ENCODE measurements at regions not wholly inside any gene's neighbourhood (a gene's known extent, or its start where the extent isn't known, plus 50 kb on each side); places are given as distances from the start of the nearest gene placed in this dataset.
"Not testable (repeated sequence)": the region's sequence is repeated elsewhere in the genome, so short reads cannot be mapped to it uniquely, and the experiment has no call there.

GRCh38 chrX:37086820-37087219 is 78.7 kb downstream of the FAM47C start:
- not testable (repeated sequence) for H3K27ac Mint-ChIP-seq; H2AFZ ChIP-seq (ENCODE audit: low read length); H2BK120ac ChIP-seq (ENCODE audit: low read depth, low read length, poor library complexity, severe bottlenecking); H3K18ac ChIP-seq (ENCODE audit: insufficient read length, low read depth, low read length); H3K27ac ChIP-seq (ENCODE audit: insufficient read length, low read depth, low read length); H2AK5ac ChIP-seq (ENCODE audit: insufficient read length, low read length); H3K79me2 ChIP-seq (ENCODE audit: insufficient read depth, low read length); H3K36me3 Mint-ChIP-seq (ENCODE audit: insufficient read depth in 1 of 3, low read depth in 3 of 3); H2BK15ac ChIP-seq (ENCODE audit: low read depth, low read length); H3K27me3 Mint-ChIP-seq (ENCODE audit: low read depth); H3K23ac ChIP-seq (ENCODE audit: insufficient read length, low read depth, low read length); H2BK20ac ChIP-seq (ENCODE audit: low read depth, low read length, poor library complexity, severe bottlenecking); H3K56ac ChIP-seq (ENCODE audit: insufficient read length, low read depth, low read length); H3K4me1 ChIP-seq (ENCODE audit: insufficient read depth, low read length); H3K4me3 Mint-ChIP-seq; H2BK12ac ChIP-seq (ENCODE audit: insufficient read length, low read depth, low read length); H3T11ph ChIP-seq (ENCODE audit: low read length); H3K4me2 ChIP-seq (ENCODE audit: insufficient read depth, insufficient read length, low read length); H3K9me3 ChIP-seq (ENCODE audit: control insufficient read depth, low read depth, low read length); H3K9ac ChIP-seq (ENCODE audit: extremely low read depth, insufficient read length, low read length); H4K8ac ChIP-seq (replicated peaks; ENCODE audit: insufficient read length, low read depth, low read length); H4K91ac ChIP-seq (ENCODE audit: insufficient read length, low read depth, low read length); H3K79me1 ChIP-seq (ENCODE audit: insufficient read depth, low read depth, low read length, poor library complexity, severe bottlenecking); H3K23me2 ChIP-seq (ENCODE audit: insufficient read length, low read depth, low read length, poor library complexity, severe bottlenecking); H2BK5ac ChIP-seq (ENCODE audit: insufficient read length, low read length); H4K5ac ChIP-seq (ENCODE audit: insufficient read length, low read depth, low read length); H4K20me1 ChIP-seq (ENCODE audit: control insufficient read depth, insufficient read depth, insufficient read length); H3K27me3 ChIP-seq (ENCODE audit: insufficient read depth, low read length); H3K4me1 Mint-ChIP-seq; H3K14ac ChIP-seq (ENCODE audit: insufficient read depth, low read length); H3K4ac ChIP-seq (ENCODE audit: low read depth, low read length); DNase-seq
- no CpG with 5 or more reads among the region's 3 CpGs for WGBS (ENCODE audit: extremely low coverage, insufficient read length, low lambda C conversion rate)
- peaks cover 13 to 26% of the 10 kb centered on the region in 2 experiments for H3K9me3 Mint-ChIP-seq

GRCh38 chrX:37087875-37088274 is 79.7 kb downstream of the FAM47C start:
- H3K18ac ChIP-seq (ENCODE audit: insufficient read length, low read depth, low read length); H2BK20ac ChIP-seq (ENCODE audit: low read depth, low read length, poor library complexity, severe bottlenecking); H3K23me2 ChIP-seq (ENCODE audit: insufficient read length, low read depth, low read length, poor library complexity, severe bottlenecking); H4K91ac ChIP-seq (ENCODE audit: insufficient read length, low read depth, low read length); H2BK5ac ChIP-seq (ENCODE audit: insufficient read length, low read length); H3K23ac ChIP-seq (ENCODE audit: insufficient read length, low read depth, low read length); H3K27ac ChIP-seq (ENCODE audit: insufficient read length, low read depth, low read length); H3K4me2 ChIP-seq (ENCODE audit: insufficient read depth, insufficient read length, low read length); H3T11ph ChIP-seq (ENCODE audit: low read length); H3K56ac ChIP-seq (ENCODE audit: insufficient read length, low read depth, low read length); H2BK120ac ChIP-seq (ENCODE audit: low read depth, low read length, poor library complexity, severe bottlenecking); H3K79me2 ChIP-seq (ENCODE audit: insufficient read depth, low read length); H3K4ac ChIP-seq (ENCODE audit: low read depth, low read length); H4K8ac ChIP-seq (replicated peaks; ENCODE audit: insufficient read length, low read depth, low read length); H3K14ac ChIP-seq (ENCODE audit: insufficient read depth, low read length); H3K4me1 ChIP-seq (ENCODE audit: insufficient read depth, low read length); H3K27ac Mint-ChIP-seq; H3K4me3 Mint-ChIP-seq; H4K20me1 ChIP-seq (ENCODE audit: control insufficient read depth, insufficient read depth, insufficient read length); H2BK12ac ChIP-seq (ENCODE audit: insufficient read length, low read depth, low read length); H4K5ac ChIP-seq (ENCODE audit: insufficient read length, low read depth, low read length); H3K27me3 Mint-ChIP-seq (ENCODE audit: low read depth); H2BK15ac ChIP-seq (ENCODE audit: low read depth, low read length); H3K9me3 ChIP-seq (ENCODE audit: control insufficient read depth, low read depth, low read length); H3K9ac ChIP-seq (ENCODE audit: extremely low read depth, insufficient read length, low read length); H3K36me3 Mint-ChIP-seq (ENCODE audit: insufficient read depth in 1 of 3, low read depth in 3 of 3); H2AFZ ChIP-seq (ENCODE audit: low read length); H3K79me1 ChIP-seq (ENCODE audit: insufficient read depth, low read depth, low read length, poor library complexity, severe bottlenecking); H3K27me3 ChIP-seq (ENCODE audit: insufficient read depth, low read length); H2AK5ac ChIP-seq (ENCODE audit: insufficient read length, low read length); DNase-seq; H3K4me1 Mint-ChIP-seq: not testable (repeated sequence)
- peaks cover 12 to 19% of the 10 kb centered on the region in 2 experiments for H3K9me3 Mint-ChIP-seq
- no CpG with 5 or more reads among the region's 3 CpGs for WGBS (ENCODE audit: extremely low coverage, insufficient read length, low lambda C conversion rate)
